ENCODE measurements at regions not wholly inside any gene's neighbourhood (a gene's known extent, or its start where the extent isn't known, plus 50 kb on each side); places are given as distances from the start of the nearest gene placed in this dataset.

DNA sequence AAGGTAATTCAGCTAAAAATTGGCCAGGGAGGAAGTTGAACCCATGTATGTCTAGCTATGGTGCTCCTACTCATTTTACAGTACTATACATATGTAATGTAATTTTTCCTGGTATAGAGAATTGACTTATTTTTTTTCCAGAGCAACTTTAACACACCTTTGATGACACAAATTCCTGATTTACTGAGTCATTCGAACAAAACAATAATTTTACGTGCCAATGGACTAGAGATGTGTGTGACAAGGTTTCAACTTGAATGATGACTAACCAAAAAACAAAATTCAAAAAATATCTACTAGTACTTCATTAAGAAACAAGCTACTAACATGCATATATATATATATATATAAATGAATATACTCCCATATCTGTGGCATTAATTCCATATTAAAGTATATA is 180.5 kb downstream of the KITLG start:
- no peaks in the 10 kb centered on the region for H3K79me2 ChIP-seq (ENCODE audit: insufficient read depth, low read length)
- H3K4me1 ChIP-seq (ENCODE audit: insufficient read depth, low read length) = no peaks in the 10 kb centered on the region
- TF ChIP-seq EZH2 (IDR thresholded peaks at IDR 0.05; ENCODE audit: borderline replicate concordance, low read depth, low read length, severe bottlenecking) = no peak
- TF ChIP-seq, protein P1, sequence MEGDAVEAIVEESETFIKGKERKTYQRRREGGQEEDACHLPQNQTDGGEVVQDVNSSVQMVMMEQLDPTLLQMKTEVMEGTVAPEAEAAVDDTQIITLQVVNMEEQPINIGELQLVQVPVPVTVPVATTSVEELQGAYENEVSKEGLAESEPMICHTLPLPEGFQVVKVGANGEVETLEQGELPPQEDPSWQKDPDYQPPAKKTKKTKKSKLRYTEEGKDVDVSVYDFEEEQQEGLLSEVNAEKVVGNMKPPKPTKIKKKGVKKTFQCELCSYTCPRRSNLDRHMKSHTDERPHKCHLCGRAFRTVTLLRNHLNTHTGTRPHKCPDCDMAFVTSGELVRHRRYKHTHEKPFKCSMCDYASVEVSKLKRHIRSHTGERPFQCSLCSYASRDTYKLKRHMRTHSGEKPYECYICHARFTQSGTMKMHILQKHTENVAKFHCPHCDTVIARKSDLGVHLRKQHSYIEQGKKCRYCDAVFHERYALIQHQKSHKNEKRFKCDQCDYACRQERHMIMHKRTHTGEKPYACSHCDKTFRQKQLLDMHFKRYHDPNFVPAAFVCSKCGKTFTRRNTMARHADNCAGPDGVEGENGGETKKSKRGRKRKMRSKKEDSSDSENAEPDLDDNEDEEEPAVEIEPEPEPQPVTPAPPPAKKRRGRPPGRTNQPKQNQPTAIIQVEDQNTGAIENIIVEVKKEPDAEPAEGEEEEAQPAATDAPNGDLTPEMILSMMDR (IDR thresholded peaks at IDR 0.05; ENCODE audit: borderline replicate concordance, extremely low read depth, low read length, poor library complexity, severe bottlenecking) = no peak
- H3K27ac ChIP-seq (ENCODE audit: low read length) = no peak overlapping the region
- H3K36me3 ChIP-seq (ENCODE audit: insufficient read depth, low read length) = no peaks in the 10 kb centered on the region
- H3K4me3 ChIP-seq (ENCODE audit: low read depth in 1 of 2, low read length in 2 of 2) = no peak overlapping the region
- ATAC-seq (ENCODE audit: insufficient read depth, low read depth) = no peak
- H3K9me3 ChIP-seq (ENCODE audit: insufficient read depth, low read length, severe bottlenecking) = no peaks in the 10 kb centered on the region
- no peak for DNase-seq
- H2AFZ ChIP-seq (ENCODE audit: low read depth, low read length) = no peak overlapping the region
- H3K27me3 ChIP-seq (ENCODE audit: insufficient read depth, low read length, poor library complexity) = peaks cover 3% of the 10 kb centered on the region
- no peak overlapping the region for H3K9ac ChIP-seq (ENCODE audit: low read depth, low read length)
- H3K4me2 ChIP-seq (ENCODE audit: insufficient read depth, low read length) = no peak overlapping the region
- H4K20me1 ChIP-seq (ENCODE audit: insufficient read depth, low read length) = no peaks in the 10 kb centered on the region

GRCh38 chr12:88400302-88400701 is 180.0 kb downstream of the KITLG start:
- H2AFZ ChIP-seq (ENCODE audit: low read depth, low read length) = no peak overlapping the region
- H3K4me3 ChIP-seq (ENCODE audit: low read depth in 1 of 2, low read length in 2 of 2) = no peak overlapping the region
- H3K27me3 ChIP-seq (ENCODE audit: insufficient read depth, low read length, poor library complexity) = peaks cover 3% of the 10 kb centered on the region
- ATAC-seq (ENCODE audit: insufficient read depth, low read depth) (no peak), DNase-seq (no peak)
- no peaks in the 10 kb centered on the region for H3K9me3 ChIP-seq (ENCODE audit: insufficient read depth, low read length, severe bottlenecking)
- H3K36me3 ChIP-seq (ENCODE audit: insufficient read depth, low read length) = no peaks in the 10 kb centered on the region
- TF ChIP-seq, protein P1 (IDR thresholded peaks at IDR 0.05; ENCODE audit: borderline replicate concordance, extremely low read depth, low read length, poor library complexity, severe bottlenecking) = no peak
- no peak for TF ChIP-seq EZH2 (IDR thresholded peaks at IDR 0.05; ENCODE audit: borderline replicate concordance, low read depth, low read length, severe bottlenecking)
- no peak overlapping the region for H3K9ac ChIP-seq (ENCODE audit: low read depth, low read length)
- H3K79me2 ChIP-seq (ENCODE audit: insufficient read depth, low read length) = no peaks in the 10 kb centered on the region
- H4K20me1 ChIP-seq (ENCODE audit: insufficient read depth, low read length) = no peaks in the 10 kb centered on the region
- H3K4me2 ChIP-seq (ENCODE audit: insufficient read depth, low read length) = no peak overlapping the region
- no peaks in the 10 kb centered on the region for H3K4me1 ChIP-seq (ENCODE audit: insufficient read depth, low read length)
- H3K27ac ChIP-seq (ENCODE audit: low read length) = no peak overlapping the region

GRCh38 chr12:88401155-88401554 is 179.1 kb downstream of the KITLG start:
- TF ChIP-seq EZH2 (IDR thresholded peaks at IDR 0.05; ENCODE audit: borderline replicate concordance, low read depth, low read length, severe bottlenecking) = no peak
- TF ChIP-seq, protein P1 (IDR thresholded peaks at IDR 0.05; ENCODE audit: borderline replicate concordance, extremely low read depth, low read length, poor library complexity, severe bottlenecking) = no peak
- no peaks in the 10 kb centered on the region for H4K20me1 ChIP-seq (ENCODE audit: insufficient read depth, low read length)
- H3K9me3 ChIP-seq (ENCODE audit: insufficient read depth, low read length, severe bottlenecking) = no peaks in the 10 kb centered on the region
- DNase-seq (no peak), ATAC-seq (ENCODE audit: insufficient read depth, low read depth) (no peak)
- no peak overlapping the region for H2AFZ ChIP-seq (ENCODE audit: low read depth, low read length)
- H3K79me2 ChIP-seq (ENCODE audit: insufficient read depth, low read length) = no peaks in the 10 kb centered on the region
- H3K4me2 ChIP-seq (ENCODE audit: insufficient read depth, low read length) = no peak overlapping the region
- H3K27me3 ChIP-seq (ENCODE audit: insufficient read depth, low read length, poor library complexity) = peaks cover 3% of the 10 kb centered on the region
- no peaks in the 10 kb centered on the region for H3K4me1 ChIP-seq (ENCODE audit: insufficient read depth, low read length)
- H3K36me3 ChIP-seq (ENCODE audit: insufficient read depth, low read length) = no peaks in the 10 kb centered on the region
- no peak overlapping the region for H3K27ac ChIP-seq (ENCODE audit: low read length)
- no peak overlapping the region for H3K4me3 ChIP-seq (ENCODE audit: low read depth in 1 of 2, low read length in 2 of 2)
- no peak overlapping the region for H3K9ac ChIP-seq (ENCODE audit: low read depth, low read length)

DNA sequence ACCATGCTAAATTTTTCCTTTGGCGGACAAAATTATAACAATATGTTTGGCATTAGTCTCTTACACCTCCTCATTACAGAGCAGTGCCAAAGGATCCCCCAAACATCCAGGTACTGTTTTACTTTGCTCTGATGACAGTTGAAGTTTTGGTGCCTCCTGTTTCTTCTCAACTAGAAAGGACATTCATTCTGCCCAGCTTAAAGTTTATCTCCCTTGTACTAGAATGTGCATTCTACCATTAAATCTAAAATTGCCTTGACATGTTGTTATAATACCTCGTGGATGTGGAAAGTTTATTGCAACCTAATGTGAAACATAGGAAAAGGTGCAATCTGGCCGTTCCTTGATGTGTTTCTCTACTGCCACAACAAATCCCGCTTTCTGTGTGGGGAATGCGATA is 173.4 kb downstream of the KITLG start:
- Histone ChIP-seq H3K27ac (ENCODE audit: low read length) (no peak overlapping the region), H3K36me3 (ENCODE audit: insufficient read depth, low read length) (no peaks in the 10 kb centered on the region), H3K4me1 (ENCODE audit: insufficient read depth, low read length) (no peaks in the 10 kb centered on the region), H3K4me3 (ENCODE audit: low read depth in 1 of 2, low read length in 2 of 2) (no peak overlapping the region), H4K20me1 (ENCODE audit: insufficient read depth, low read length) (no peaks in the 10 kb centered on the region), H3K4me2 (ENCODE audit: insufficient read depth, low read length) (no peak overlapping the region), H2AFZ (ENCODE audit: low read depth, low read length) (no peak overlapping the region), H3K9ac (ENCODE audit: low read depth, low read length) (no peak overlapping the region), H3K27me3 (ENCODE audit: insufficient read depth, low read length, poor library complexity) (no peaks in the 10 kb centered on the region), H3K9me3 (ENCODE audit: insufficient read depth, low read length, severe bottlenecking) (no peaks in the 10 kb centered on the region), H3K79me2 (ENCODE audit: insufficient read depth, low read length) (no peaks in the 10 kb centered on the region)
- DNase-seq (no peak), ATAC-seq (ENCODE audit: insufficient read depth, low read depth) (no peak)
- TF ChIP-seq, protein P1 (IDR thresholded peaks at IDR 0.05; ENCODE audit: borderline replicate concordance, extremely low read depth, low read length, poor library complexity, severe bottlenecking) = no peak
- no peak for TF ChIP-seq EZH2 (IDR thresholded peaks at IDR 0.05; ENCODE audit: borderline replicate concordance, low read depth, low read length, severe bottlenecking)

All from DND-41 (cell line).